Neural cell (in vitro differentiated cells): ENCODE measurements at regions not wholly inside any gene's neighbourhood (a gene's known extent, or its start where the extent isn't known, plus 50 kb on each side); places are given as distances from the start of the nearest gene placed in this dataset.

Experiments
- H2AFZ ChIP-seq: fragments of 200-600, 300-800 bp; sonication (generic), shearing (Covaris generic); 2 replicates; pipeline ENCODE4 v1.6.0; 2014; ENCODE audit warnings: low read depth, mild to moderate bottlenecking, antibody characterized with exemption, low read length, moderate library complexity
- H3F3A ChIP-seq: fragments of 200-600 bp; shearing (Covaris generic); 2 replicates; pipeline ENCODE4 v1.6.1; 2016; ENCODE audit warnings: mild to moderate bottlenecking, moderate library complexity, mixed read lengths, antibody characterized with exemption, low read length; ENCODE audit not compliant: insufficient read depth, poor library complexity, severe bottlenecking
- H3K27ac ChIP-seq: fragments of 200-600, 300-800 bp; sonication (generic), shearing (Covaris generic); 2 replicates; pipeline ENCODE4 v1.5.1; 2014; ENCODE audit warnings: mild to moderate bottlenecking, low read length, moderate library complexity
- H3K27me3 ChIP-seq: fragments of 300-800, 200-600 bp; sonication (generic), shearing (Covaris generic); 2 replicates; pipeline ENCODE4 v1.6.0; 2014; ENCODE audit warnings: mild to moderate bottlenecking, low read depth, low read length, moderate library complexity; ENCODE audit not compliant: insufficient read depth
- H3K36me3 ChIP-seq: fragments of 300-800, 200-600 bp; sonication (generic), shearing (Covaris generic); 2 replicates; pipeline ENCODE4 v1.5.1; 2014; ENCODE audit warnings: mild to moderate bottlenecking, antibody characterized with exemption, low read length, moderate library complexity; ENCODE audit not compliant: insufficient read depth
- H3K4me2 ChIP-seq: fragments of 300-800, 200-600 bp; sonication (generic), shearing (Covaris generic); 2 replicates; pipeline ENCODE4 v1.6.0; 2014; ENCODE audit warnings: mild to moderate bottlenecking, low read length
- H3K4me3 ChIP-seq: fragments of 300-800, 200-600 bp; sonication (generic), shearing (Covaris generic); 2 replicates; pipeline ENCODE4 v1.5.1; 2014; ENCODE audit warnings: mild to moderate bottlenecking, low read length, moderate library complexity
- H3K79me2 ChIP-seq: fragments of 200-600 bp; shearing (Covaris generic); replicated peaks from 2 replicates; pipeline ENCODE4 v1.6.0; 2014; ENCODE audit warnings: mild to moderate bottlenecking, low read length, moderate library complexity; ENCODE audit not compliant: insufficient read depth
- H3K9ac ChIP-seq: fragments of 300-800, 200-600 bp; sonication (generic), shearing (Covaris generic); 2 replicates; pipeline ENCODE4 v1.6.1; 2016; ENCODE audit warnings: mild to moderate bottlenecking, low read length, mixed read lengths
- H3K9me2 ChIP-seq: fragments of 200-600 bp; shearing (Covaris generic); 2 replicates; pipeline ENCODE4 v1.6.1; 2016; ENCODE audit warnings: mild to moderate bottlenecking, low read length, mixed read lengths; ENCODE audit not compliant: insufficient read depth
- H3K9me3 ChIP-seq: fragments of 200-600, 300-800 bp; sonication (generic), shearing (Covaris generic); 2 replicates; pipeline ENCODE4 v1.6.1; 2016; ENCODE audit warnings: mild to moderate bottlenecking, mixed run types, low read length, moderate library complexity, mixed read lengths
- H4K20me1 ChIP-seq: fragments of 200-600 bp; shearing (Covaris generic); 2 replicates; pipeline ENCODE4 v1.6.1; 2016; ENCODE audit warnings: mild to moderate bottlenecking, mixed run types; ENCODE audit not compliant: insufficient read depth
- EP300 ChIP-seq: fragments of 450-650 bp; conservative IDR thresholded peaks from 2 replicates; pipeline ENCODE4 v1.6.1; 2014; ENCODE audit warnings: antibody characterized with exemption, mild to moderate bottlenecking, moderate library complexity; ENCODE audit not compliant: poor library complexity, severe bottlenecking
- EZH2 ChIP-seq: fragments of 200-600, 300-800 bp; shearing (Covaris generic), sonication (generic); IDR thresholded peaks from 2 replicates; pipeline ENCODE4 v1.6.1; 2014; ENCODE audit warnings: antibody characterized with exemption, low read length, borderline replicate concordance, mild to moderate bottlenecking; ENCODE audit not compliant: insufficient read depth, poor library complexity, severe bottlenecking
- MXI1 ChIP-seq: fragments of 450-650 bp; conservative IDR thresholded peaks from 2 replicates; pipeline ENCODE4 v1.6.1; 2014; ENCODE audit warnings: antibody characterized with exemption, mild to moderate bottlenecking; ENCODE audit not compliant: poor library complexity, severe bottlenecking
- POLR2AphosphoS5 ChIP-seq: IDR thresholded peaks from 2 replicates; pipeline ENCODE4 v1.6.1; 2012
- RAD21 ChIP-seq: fragments of 450-650 bp; conservative IDR thresholded peaks from 2 replicates; pipeline ENCODE4 v1.6.1; 2014; ENCODE audit warnings: antibody characterized with exemption, mild to moderate bottlenecking, moderate library complexity
- SMC3 ChIP-seq: fragments of 450-650 bp; conservative IDR thresholded peaks from 2 replicates; pipeline ENCODE4 v1.6.1; 2014; ENCODE audit warnings: antibody characterized with exemption, mild to moderate bottlenecking, moderate library complexity; ENCODE audit not compliant: poor library complexity
- TAF1 ChIP-seq: IDR thresholded peaks from 2 replicates; pipeline ENCODE4 v1.6.1; 2012; ENCODE audit warnings: low read depth
- TF ChIP-seq, protein P1 (sequence below): fragments of 450-650 bp; IDR thresholded peaks from 2 replicates; pipeline ENCODE4 v1.5.1; 2014; ENCODE audit warnings: antibody characterized with exemption, mild to moderate bottlenecking, moderate library complexity; ENCODE audit not compliant: poor library complexity, severe bottlenecking
- TF ChIP-seq, protein P2 (sequence below): IDR thresholded peaks from 2 replicates; pipeline ENCODE4 v1.6.1; 2012; ENCODE audit warnings: borderline replicate concordance

DNA sequence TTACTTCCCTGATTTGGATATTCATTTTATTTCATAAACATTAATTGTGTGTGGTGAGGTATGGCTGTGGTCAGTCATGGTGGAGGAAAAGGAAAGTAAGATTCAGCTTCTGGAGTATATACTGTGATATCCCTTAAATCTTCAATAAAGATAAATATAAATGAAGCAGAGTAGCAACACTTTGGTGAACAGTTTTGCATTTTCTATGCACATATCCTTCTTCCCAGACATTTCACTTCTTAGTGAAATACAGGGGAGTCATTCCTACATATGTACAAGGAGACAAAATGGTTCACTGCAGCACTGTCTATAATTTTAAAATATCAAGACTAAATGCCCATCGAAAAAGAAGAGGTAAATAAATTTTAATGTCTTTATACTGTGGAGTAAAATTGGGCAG lies 61.3 kb downstream of the DISP1 start:
- Histone ChIP-seq H3K9me3 (no peaks in the 10 kb centered on the region), H2AFZ (no peak overlapping the region), H3K9ac (no peak overlapping the region), H3K79me2 (no peaks in the 10 kb centered on the region), H4K20me1 (no peaks in the 10 kb centered on the region), H3K4me2 (no peak overlapping the region), H3K27me3 (no peaks in the 10 kb centered on the region), H3K27ac (no peak overlapping the region), H3K4me3 (no peak overlapping the region), H3K36me3 (no peaks in the 10 kb centered on the region), H3F3A (no peaks in the 10 kb centered on the region), H3K9me2 (no peaks in the 10 kb centered on the region)
- TF ChIP-seq, protein P1, sequence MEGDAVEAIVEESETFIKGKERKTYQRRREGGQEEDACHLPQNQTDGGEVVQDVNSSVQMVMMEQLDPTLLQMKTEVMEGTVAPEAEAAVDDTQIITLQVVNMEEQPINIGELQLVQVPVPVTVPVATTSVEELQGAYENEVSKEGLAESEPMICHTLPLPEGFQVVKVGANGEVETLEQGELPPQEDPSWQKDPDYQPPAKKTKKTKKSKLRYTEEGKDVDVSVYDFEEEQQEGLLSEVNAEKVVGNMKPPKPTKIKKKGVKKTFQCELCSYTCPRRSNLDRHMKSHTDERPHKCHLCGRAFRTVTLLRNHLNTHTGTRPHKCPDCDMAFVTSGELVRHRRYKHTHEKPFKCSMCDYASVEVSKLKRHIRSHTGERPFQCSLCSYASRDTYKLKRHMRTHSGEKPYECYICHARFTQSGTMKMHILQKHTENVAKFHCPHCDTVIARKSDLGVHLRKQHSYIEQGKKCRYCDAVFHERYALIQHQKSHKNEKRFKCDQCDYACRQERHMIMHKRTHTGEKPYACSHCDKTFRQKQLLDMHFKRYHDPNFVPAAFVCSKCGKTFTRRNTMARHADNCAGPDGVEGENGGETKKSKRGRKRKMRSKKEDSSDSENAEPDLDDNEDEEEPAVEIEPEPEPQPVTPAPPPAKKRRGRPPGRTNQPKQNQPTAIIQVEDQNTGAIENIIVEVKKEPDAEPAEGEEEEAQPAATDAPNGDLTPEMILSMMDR: no peak
- no peak for TF ChIP-seq MXI1
- TF ChIP-seq, protein P2, sequence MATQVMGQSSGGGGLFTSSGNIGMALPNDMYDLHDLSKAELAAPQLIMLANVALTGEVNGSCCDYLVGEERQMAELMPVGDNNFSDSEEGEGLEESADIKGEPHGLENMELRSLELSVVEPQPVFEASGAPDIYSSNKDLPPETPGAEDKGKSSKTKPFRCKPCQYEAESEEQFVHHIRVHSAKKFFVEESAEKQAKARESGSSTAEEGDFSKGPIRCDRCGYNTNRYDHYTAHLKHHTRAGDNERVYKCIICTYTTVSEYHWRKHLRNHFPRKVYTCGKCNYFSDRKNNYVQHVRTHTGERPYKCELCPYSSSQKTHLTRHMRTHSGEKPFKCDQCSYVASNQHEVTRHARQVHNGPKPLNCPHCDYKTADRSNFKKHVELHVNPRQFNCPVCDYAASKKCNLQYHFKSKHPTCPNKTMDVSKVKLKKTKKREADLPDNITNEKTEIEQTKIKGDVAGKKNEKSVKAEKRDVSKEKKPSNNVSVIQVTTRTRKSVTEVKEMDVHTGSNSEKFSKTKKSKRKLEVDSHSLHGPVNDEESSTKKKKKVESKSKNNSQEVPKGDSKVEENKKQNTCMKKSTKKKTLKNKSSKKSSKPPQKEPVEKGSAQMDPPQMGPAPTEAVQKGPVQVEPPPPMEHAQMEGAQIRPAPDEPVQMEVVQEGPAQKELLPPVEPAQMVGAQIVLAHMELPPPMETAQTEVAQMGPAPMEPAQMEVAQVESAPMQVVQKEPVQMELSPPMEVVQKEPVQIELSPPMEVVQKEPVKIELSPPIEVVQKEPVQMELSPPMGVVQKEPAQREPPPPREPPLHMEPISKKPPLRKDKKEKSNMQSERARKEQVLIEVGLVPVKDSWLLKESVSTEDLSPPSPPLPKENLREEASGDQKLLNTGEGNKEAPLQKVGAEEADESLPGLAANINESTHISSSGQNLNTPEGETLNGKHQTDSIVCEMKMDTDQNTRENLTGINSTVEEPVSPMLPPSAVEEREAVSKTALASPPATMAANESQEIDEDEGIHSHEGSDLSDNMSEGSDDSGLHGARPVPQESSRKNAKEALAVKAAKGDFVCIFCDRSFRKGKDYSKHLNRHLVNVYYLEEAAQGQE: no peak
- TF ChIP-seq TAF1: no peak
- TF ChIP-seq EP300: no peak

DNA sequence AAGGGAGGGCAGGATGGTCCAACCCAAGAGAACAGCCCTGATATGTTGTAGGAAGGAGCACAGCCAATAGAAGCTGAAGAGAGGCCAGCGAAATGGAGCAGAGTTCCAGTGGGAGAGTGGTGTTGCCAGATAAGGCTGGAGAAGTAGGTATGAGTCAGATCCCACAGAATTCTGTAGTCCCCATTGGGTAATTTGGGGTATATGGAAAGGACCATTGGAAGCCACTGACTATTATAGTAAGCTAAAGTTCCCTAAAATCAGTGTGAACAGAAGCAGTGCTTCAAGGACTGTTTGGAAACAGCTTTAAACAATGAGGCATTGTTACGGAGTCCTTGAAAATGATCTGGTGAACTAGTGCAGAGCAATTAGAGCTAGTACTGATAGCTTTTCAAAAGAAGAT lies 63.0 kb downstream of the DISP1 start:
- H3K36me3 ChIP-seq: no peaks in the 10 kb centered on the region
- H3K9ac ChIP-seq: no peak overlapping the region
- H3K9me2 ChIP-seq: no peaks in the 10 kb centered on the region
- H3K79me2 ChIP-seq: peaks cover 7% of the 10 kb centered on the region
- H3K27ac ChIP-seq: no peak overlapping the region
- H3K9me3 ChIP-seq: no peaks in the 10 kb centered on the region
- no peak overlapping the region for H3K4me2 ChIP-seq
- TF ChIP-seq SMC3 (no peak), POLR2AphosphoS5 (no peak), EP300 (no peak), MXI1 (no peak), EZH2 (no peak), RAD21 (no peak), TAF1 (no peak)
- TF ChIP-seq, protein P2: no peak
- TF ChIP-seq, protein P1: no peak
- H3K4me3 ChIP-seq: no peak overlapping the region
- H3F3A ChIP-seq: no peaks in the 10 kb centered on the region
- H2AFZ ChIP-seq: no peak overlapping the region
- no peaks in the 10 kb centered on the region for H3K27me3 ChIP-seq
- no peaks in the 10 kb centered on the region for H4K20me1 ChIP-seq
